Astrocyte of the spinal cord (primary cell): ENCODE measurements at regions not wholly inside any gene's neighbourhood (a gene's known extent, or its start where the extent isn't known, plus 50 kb on each side); places are given as distances from the start of the nearest gene placed in this dataset.
"Not testable (repeated sequence)": the region's sequence is repeated elsewhere in the genome, so short reads cannot be mapped to it uniquely, and the experiment has no call there.

Experiments used
- DNase-seq: peaks from one replicate; pipeline ENCODE4 v3.0.0; 2011; ENCODE audit warnings: low read depth, low spot score
- H3K4me3 ChIP-seq: 2 replicates; pipeline ENCODE4 v1.5.1; 2011; ENCODE audit warnings: low read depth, mild to moderate bottlenecking, low read length, moderate library complexity
- CTCF ChIP-seq: IDR thresholded peaks from 2 replicates; pipeline ENCODE4 v1.5.1; 2012; ENCODE audit warnings: low read depth, mild to moderate bottlenecking, low read length, inconsistent platforms
- in situ Hi-C: cut with HindIII; loops from 2 replicates; pipeline ENCODE4 v1.10.0; 2017; ENCODE audit warnings: low sequenced_read_pairs

- H3K4me3 ChIP-seq = no peak overlapping the region
- in situ Hi-C loops = no loop called here
- no peak for DNase-seq
- TF ChIP-seq CTCF = no peak
Observed at GRCh38 chr6:811191-811590, 118.3 kb upstream of the EXOC2 start.

DNA sequence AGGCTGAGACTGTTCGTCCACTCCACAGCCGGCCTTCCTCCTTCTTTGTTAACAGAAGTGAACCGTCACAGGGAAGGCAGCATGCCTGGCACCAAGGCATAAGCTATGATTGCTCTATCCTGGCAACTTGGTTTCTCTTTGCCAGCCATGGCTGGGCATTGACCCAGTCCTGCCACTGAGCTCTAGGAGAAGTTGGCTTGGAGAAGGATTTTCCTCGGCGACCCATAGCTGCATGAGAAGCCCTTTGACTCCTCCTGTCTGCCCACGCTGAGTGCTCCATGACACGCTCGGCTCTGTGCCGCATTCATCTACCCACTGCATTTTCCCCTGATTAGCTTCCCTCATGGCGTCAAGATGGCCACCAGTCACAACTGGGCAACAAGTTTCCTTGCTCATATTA is 111.8 kb upstream of the EXOC2 start:
- no peak for DNase-seq
- TF ChIP-seq CTCF = no peak
- no peak overlapping the region for H3K4me3 ChIP-seq
- in situ Hi-C loops = no loop called here

- DNase-seq = no peak
- no peak overlapping the region for H3K4me3 ChIP-seq
- TF ChIP-seq CTCF = no peak
- in situ Hi-C loops = no loop called here
Observed at GRCh38 chr6:804317-804716, 111.4 kb upstream of the EXOC2 start.

GRCh38 chr6:803191-803977 is 110.4 kb upstream of the EXOC2 start:
- DNase-seq = no peak
- in situ Hi-C loops = no loop called here
- no peak overlapping the region for H3K4me3 ChIP-seq
- no peak for TF ChIP-seq CTCF

DNA sequence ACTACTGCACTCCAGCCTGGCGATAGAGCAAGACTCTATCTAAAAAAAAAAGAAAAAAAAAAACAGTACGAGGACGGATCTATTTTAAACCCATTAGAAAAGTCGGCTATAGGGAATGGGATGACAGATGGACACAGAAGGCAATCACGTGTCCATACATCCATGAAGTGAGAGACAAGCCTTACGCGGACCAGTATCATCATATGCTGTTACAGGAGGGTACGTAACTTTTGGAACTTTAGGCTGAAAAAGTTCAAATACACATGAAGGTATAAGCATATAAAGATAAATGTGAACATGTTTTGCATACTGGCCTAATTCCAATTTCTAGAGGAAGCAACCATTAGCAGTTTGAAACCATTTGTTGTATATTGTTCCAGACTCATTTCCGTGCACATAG is 109.8 kb upstream of the EXOC2 start:
- in situ Hi-C loops = no loop called here
- DNase-seq = no peak
- H3K4me3 ChIP-seq = no peak overlapping the region
- TF ChIP-seq CTCF = no peak

- DNase-seq, H3K4me3 ChIP-seq, in situ Hi-C loops: not testable (repeated sequence)
Observed at GRCh38 chr6:802223-802622, 109.3 kb upstream of the EXOC2 start.

GRCh38 chr6:799769-800168 is 106.8 kb upstream of the EXOC2 start:
- TF ChIP-seq CTCF = no peak

More at GRCh38 chr6:799769-800168, 106.8 kb upstream of the EXOC2 start:
- H3K4me3 ChIP-seq = no peak overlapping the region
- in situ Hi-C loops = no loop called here
- no peak for DNase-seq
